GM04503 (cell line): ENCODE measurements at regions not wholly inside any gene's neighbourhood (a gene's known extent, or its start where the extent isn't known, plus 50 kb on each side); places are given as distances from the start of the nearest gene placed in this dataset.
"Not testable (repeated sequence)": the region's sequence is repeated elsewhere in the genome, so short reads cannot be mapped to it uniquely, and the experiment has no call there.

ENCODE experiments used
- DNase-seq: peaks from one replicate; pipeline ENCODE4 v3.0.0-alpha.2; 2012; ENCODE audit warnings: low read depth

- no peak for DNase-seq
Measured at GRCh38 chr2:7724336-7724735, 807.1 kb downstream of the RNF144A start.

DNA sequence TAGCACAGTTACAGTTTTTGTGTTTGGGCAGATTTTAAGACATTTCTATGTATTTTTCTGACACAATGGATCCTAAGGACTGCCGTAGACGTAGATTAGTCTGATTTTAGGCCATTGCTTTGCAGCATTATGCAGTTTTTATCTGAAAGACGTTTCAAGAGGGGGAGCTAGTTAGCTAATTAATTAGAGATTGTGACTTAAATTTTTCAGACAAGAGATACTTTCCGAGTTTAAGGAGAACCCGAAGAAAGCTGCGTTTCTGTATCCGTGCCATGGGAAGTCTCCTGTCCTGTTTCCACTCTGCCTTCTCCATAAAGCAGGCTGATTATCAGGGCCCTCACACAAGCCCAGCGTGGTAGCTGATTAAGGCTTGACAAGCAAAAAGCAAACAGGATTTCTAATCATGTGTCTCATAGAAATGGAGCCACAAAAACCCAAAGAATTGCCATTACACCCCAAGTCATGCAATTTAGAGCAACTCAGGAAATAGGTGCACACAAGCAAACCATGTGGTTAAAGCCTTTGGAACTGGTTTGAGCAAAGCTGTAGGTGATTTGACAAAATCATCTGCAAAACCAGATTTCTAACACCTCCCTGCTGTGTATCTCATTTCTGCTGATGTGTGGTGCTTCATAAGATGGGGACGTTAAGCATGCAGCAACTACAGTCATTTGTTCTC lies 808.1 kb downstream of the RNF144A start:
- no peak for DNase-seq

- DNase-seq, result no peak
Measured at GRCh38 chr2:7725850-7726242, 808.6 kb downstream of the RNF144A start.

DNA sequence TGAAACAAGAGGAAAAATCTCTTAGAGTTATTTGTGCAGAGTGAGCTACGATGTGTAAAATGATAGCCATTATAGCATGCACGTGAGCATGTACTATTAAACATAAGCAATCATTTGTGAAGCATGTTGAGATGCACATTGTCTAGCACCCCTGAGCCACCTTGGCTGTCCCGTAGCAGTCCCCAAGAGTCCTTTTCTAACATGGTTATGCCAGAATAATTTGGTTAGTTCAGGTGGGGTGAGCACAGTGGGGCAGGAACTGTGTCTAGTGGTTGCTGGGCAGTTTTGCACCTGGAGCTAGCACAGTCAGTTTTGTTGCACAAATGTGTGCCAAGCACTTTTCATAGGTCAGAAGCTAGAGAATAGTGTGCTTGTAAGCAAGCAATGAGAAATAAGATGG lies 809.8 kb downstream of the RNF144A start:
- no peak for DNase-seq

DNA sequence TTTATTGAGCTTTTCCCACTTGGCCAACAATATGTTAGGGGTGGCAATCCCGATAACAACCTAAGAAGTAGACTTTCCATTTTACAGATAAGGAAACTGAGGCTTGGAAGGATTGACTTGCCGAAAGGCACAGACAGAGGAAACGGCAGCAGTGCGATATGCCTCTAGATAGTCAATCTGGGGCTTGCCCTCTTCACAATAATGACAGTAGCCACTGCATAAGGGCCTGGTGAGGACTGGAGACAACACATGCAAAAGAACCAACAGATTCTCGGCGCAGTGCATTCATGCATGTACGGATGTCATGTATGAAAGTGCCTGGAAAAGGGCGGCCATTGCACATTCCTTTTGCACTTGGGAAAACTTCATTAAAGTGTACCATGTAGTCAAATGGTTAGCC lies 811.2 kb downstream of the RNF144A start:
- no peak for DNase-seq

DNA sequence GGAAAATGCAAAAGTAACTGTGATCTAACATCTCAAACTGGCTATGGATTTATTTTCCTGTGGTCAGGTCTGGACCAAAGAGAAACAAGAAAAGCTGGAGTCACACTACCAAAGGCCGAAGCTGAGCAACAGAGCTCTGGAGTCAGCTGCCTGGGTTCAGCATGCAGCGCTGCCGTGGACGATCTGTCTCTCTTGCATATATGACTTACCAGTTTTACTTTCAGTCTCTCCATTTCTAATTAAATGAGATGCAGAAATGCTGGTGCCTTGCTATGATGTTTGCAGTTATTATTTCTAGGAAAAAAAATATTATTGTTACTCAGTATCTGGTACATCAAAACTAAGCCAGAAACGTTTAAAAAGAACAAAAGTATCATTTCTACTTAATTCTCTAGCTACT lies 813.2 kb downstream of the RNF144A start:
- DNase-seq, result no peak

DNA sequence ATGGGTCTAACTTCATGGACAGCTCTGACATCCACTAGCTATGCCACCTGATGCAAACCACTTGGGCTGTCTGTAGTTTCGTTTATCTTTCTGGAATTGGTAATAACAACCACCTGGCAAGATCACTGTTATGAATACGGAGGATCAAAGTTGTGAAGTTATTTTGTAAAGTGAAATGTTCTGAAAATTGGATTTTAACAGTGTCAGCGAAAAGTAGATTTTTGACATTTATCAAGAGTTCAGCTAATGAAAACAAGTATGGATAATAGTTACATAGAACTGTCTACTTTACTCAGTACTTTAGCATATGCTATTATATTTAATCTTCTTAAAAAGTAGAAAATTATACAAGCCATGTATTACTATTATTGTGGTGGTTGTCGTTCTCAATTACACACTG lies 813.8 kb downstream of the RNF144A start:
- no peak for DNase-seq

DNA sequence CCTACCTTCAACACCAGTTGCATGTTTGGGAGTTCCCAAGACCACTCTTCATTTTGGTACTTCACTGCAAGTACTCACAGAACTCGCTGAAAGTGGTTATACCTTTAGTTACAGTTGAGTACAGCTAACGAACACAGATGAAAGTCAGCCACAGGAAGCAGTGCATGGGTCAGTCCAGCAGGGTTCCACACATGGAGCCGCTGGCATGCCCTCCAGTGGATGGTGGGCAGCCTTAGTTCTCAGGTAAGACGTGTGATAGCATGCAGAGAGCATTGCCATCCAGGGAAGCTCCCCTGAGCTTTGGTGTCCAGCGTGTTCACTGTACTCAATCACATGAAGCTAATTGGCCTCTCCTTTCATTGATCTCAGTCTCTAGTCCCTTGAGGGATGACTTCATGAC lies 815.3 kb downstream of the RNF144A start:
- DNase-seq, result no peak

DNA sequence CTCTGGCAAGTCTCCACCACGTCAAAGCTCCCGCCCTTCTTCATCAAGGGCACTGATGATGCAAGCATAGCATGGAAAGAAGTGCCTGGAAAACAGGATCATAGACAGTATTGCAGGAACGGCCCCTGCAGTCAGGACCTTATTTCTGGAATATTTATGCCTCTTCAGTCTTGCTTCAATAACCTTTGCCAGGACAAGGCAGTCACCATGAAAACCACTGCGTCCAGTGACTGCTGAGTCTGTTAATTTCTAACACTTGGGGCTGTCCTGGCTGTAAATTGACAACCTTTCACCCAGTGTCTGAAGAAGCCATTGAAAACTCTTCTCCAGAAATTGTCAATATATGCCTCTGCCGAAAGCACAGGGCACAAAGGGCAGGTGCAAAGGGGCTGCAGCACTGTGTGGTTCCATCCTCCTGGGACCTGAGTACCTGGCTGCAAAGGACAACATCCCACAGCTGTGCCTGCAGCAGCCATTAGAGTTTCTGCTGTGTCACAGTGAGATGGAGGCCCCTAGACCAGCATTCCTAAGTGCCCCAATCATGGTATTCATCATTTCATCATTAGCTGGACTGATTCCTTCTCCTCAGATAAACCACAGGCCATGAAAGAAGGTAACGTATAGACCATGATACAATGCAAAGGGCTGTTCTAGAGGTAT lies 819.6 kb downstream of the RNF144A start:
- no peak for DNase-seq

DNA sequence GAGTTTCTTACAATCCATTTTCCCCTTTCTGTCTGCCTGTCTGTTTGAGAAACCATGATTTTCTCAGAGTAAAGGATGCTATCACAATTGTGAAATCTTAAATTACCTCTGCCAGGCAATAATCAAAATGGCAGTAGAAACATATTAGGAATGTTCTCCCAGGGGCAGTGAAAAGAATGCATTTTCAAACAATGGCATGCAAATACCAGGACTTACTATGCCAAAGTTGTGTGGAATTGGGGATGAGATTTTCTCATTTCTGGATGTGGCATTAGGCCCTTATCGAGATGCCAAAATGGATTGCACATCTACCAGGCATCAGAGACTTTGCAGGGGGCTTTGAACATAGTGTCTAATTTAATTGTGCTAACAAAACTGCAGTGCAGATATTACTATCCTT lies 821.4 kb downstream of the RNF144A start:
- peak; percentile 35 for DNase-seq

DNA sequence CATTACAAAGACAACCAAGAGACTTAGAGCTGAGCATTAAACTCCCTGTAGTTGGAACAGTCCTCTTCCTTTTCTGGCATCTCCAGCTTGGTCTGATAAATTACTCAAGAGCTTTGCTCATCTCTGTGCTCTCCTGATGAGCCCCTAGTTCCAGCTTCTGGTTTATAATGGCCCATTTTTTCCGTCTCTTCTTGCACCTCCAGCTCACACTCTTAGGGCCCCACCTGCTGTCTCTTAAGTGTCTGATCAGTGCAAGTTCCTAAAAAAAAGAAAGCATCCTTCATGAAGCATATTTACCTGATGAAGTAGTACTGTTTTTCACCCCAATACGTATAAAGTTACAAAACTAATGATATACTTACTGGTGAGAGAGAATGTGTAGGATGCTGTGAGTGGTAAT lies 822.9 kb downstream of the RNF144A start:
- no peak for DNase-seq

DNA sequence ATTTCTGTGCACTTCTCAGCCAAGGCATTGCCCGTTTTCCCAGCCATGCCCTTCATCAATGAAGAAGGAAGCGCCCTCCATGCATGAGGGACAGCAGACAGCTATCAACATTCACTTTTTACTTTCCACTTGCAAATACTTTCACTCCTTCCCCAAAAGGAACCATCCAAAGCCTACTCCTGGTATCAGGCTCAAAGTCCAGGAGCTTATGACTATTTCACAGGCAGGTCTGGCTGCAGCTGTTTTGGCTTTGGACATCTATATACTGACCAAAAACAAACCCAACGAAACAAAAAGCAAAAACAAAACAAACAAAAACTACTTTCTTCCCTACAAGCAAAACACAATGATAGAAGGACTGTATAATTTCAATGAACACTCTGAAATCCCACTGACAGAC lies 825.1 kb downstream of the RNF144A start:
- DNase-seq, result no peak

- no peak for DNase-seq
Measured at GRCh38 chr2:7744827-7745226, 827.6 kb downstream of the RNF144A start.

DNA sequence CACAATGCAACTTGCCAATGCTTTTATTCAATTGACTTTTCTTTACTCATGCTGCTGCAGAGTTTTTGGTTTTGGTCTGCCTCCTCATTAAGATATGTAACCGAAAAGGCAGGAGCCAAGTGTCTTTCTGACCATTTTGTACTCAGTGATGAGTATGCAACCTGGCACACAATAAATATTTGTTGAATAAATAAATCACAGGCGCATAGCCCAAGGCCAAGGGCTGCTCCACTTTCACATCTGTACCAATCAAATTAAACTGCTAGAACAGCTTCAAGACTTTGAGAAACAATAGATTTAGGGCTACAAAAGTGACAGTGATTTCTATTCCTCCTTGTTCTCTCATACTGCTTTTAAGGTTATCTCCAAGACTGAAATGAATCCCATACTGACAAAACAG lies 828.2 kb downstream of the RNF144A start:
- DNase-seq, result no peak

- no peak for DNase-seq
Measured at GRCh38 chr2:7748717-7749415, 831.7 kb downstream of the RNF144A start.

DNA sequence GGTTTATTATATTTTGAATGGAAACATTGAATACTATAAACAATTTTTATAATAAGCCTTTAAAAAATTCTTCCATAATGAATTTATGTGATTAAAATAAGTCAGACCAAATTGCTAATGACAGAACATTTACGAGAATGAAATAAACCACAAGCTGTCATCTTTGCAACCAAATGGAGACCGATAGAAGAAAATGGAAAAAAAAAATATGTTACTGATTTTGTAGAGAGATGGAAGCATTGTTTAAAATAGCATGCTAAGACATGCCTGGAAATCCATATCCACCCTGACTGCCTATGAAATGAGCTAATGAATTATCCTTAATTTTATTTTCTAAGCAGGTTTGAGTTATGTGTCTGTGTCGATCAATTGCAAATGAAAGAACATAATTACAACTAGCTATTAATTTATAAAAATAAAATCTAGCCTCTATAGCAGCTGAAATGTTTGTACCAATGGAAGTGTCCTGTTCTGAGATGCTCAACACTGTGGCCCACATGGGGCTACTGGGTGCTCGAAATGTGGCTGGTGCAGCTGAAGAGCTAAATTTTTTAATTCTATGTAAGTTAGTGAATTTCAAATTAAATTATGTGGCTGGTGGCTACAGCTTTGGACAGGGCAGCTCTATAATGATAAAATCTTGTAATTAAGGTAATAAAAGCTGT lies 832.8 kb downstream of the RNF144A start:
- no peak for DNase-seq

DNA sequence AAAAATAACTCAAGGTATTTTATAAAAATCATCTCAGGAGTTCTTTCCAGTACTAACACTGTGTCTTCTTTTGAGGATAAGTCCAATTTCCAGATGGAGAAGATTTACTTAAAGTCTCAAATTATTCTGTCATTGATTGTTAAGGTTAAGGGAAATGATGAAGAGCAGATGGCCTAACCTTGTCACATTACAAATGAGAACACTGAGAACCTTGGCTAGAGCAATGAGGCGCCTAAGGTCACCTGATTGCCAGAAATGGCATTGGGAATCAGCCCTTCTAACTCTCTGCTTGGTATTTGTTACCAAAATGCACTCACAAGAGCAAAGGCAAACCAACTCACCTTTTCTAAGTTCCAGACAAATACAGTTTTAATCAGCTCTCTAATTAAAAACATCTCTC lies 835.1 kb downstream of the RNF144A start:
- DNase-seq, result no peak

DNA sequence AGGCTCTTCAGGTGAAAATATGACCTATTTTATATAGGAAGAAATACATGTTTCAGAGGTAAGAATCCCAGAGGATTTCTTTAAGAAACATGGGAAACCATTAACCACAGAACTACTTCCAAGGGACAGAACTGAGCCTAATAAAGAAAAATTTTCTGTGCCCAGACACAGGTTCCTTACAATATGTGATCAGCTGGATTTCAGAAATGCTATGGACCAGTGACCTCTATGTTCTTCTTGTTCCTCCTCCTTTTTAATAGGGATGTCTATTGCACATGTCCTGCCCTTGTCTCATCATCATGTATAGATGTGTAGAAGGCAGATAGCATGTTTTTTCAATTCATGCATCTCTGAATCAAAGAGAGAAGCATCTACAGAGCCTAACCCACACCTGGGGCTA lies 836.6 kb downstream of the RNF144A start:
- DNase-seq, result no peak

GRCh38 chr2:7755879-7756278 lies 838.7 kb downstream of the RNF144A start:
- no peak for DNase-seq

DNA sequence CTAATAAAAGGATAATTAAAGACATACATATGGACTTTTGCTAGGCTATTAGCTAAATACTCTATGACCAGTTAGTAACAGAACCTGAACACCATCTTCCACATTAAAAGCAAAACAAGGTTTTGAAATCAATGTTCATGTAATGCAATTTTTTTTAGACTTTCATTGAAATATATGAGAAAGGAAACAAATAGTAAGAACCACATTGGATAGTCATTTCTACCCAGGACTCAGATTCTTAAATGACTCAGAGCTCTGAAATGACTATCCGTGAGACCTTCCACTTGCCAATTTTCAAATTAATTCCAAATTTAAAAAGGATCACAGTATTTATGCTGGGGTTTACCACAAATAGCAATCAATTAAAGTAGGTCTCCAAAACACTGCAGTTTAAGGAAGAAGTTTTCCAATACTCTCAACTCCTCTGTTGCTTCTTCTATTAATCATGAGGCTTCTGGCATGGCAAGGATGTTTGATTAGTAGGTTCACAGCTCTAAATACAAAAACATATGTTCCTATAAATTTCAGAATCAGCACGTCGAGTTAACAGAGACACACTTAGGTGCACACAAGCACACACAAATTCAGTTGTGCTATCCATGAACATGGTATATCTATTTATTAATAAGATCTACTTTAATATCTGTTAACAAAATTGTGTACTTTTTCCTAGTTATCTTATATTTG lies 841.0 kb downstream of the RNF144A start:
- DNase-seq, result peak; percentile 62

DNA sequence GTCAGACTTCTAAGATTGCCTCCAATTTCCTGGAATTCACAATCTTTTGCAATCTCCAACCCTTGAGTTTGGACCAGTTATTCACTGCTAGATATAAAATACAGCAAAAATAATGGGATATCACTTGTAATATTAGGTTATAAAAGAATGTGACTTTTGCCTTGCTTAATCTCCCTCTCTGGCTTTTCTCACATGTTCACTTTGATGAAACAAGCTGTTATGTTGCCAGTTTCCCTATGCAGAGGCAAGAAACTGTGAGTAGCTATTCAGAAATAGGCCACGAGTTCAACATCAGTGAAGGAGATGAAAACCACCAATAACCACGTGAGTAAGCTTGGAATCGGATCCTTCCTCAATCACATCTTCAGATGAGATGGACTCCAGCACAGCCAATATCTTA lies 842.7 kb downstream of the RNF144A start:
- DNase-seq, result no peak

DNA sequence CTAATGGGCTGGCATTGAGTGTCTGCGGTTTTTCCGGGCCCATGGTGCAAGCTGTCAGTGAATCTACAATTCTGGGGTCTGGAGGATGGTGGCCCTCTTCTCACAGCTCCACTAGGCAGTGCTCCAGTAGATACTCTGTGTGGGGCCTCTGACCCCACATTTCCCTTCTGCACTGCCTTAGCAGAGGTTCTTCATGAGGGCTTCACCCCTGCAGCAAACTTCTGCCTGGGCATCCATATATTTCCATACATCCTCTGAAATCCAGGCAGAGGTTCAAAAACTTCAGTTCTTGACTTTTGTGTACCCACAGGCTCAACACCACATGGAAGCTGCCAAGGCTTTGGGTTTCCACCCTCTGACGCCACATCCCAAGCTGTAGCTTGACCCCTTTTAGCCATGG lies 846.2 kb downstream of the RNF144A start:
- DNase-seq, result not testable (repeated sequence)
